ENCODE measurements at regions not wholly inside any gene's neighbourhood (a gene's known extent, or its start where the extent isn't known, plus 50 kb on each side); places are given as distances from the start of the nearest gene placed in this dataset.

DNA sequence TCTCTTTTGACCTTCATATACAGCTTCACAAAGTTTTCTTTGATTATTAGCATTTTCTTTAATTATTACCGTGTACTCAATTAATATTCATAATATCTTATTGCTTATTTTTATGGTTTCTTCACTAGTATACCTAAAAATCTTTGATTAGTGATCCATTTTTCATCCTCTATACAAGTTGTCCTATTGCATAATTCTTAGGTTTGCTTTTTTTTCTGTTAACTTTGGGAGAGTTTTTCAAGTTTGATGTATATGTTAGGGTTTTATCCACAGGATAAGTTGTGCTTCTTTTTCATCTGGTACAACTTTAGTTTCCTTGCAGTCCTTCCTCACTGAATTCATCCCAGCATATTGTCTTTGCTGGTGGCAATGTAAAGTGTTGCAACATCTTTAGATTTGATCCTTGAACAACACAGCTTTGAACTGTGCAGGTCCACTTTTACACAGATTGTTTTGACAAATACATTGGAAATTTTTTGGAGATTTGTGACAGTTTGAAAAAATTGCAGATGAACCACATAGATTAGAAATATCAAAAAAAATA, 88.6 kb upstream of the NAV3 start:
- TF ChIP-seq CTCF (IDR thresholded peaks at IDR 0.05; ENCODE audit: borderline replicate concordance, extremely low read depth, low read length, poor library complexity, severe bottlenecking) (no peak), EZH2 (IDR thresholded peaks at IDR 0.05; ENCODE audit: borderline replicate concordance, low read depth, low read length, severe bottlenecking) (no peak)
